Upper lobe of left lung (tissue), 6 donors: ENCODE measurements at regions not wholly inside any gene's neighbourhood (a gene's known extent, or its start where the extent isn't known, plus 50 kb on each side); places are given as distances from the start of the nearest gene placed in this dataset.

ENCODE experiments used
- ATAC-seq, 2 donors: fragments of 200-7000 bp; cut with Tn5 transposase; one replicate each; pipeline ENCODE4 v1.9.1; 2022; ENCODE audit warnings: mild to moderate bottlenecking in 2 of 2, moderate library complexity in 2 of 2; ENCODE audit not compliant: low FRiP score in 2 of 2
- DNase-seq, 2 donors: peaks; one replicate each; pipeline ENCODE4 v3.0.0-alpha.2; 2019 to 2020
- H3K27ac ChIP-seq, 4 donors: fragments of 200-600 bp; sonication (generic); one replicate each; pipeline ENCODE4 v1.5.1; 2016 to 2019
- H3K27me3 ChIP-seq, 4 donors: fragments of 200-600 bp; sonication (generic); one replicate each; pipeline ENCODE4 v1.5.1; 2017 to 2019
- H3K36me3 ChIP-seq, 4 donors: fragments of 200-600 bp; sonication (generic); one replicate each; pipeline ENCODE4 v1.5.1; 2016 to 2019
- H3K4me1 ChIP-seq, 4 donors: fragments of 200-600 bp; sonication (generic); one replicate each; pipeline ENCODE4 v1.5.1; 2018 to 2019
- H3K4me3 ChIP-seq, 4 donors: fragments of 200-600 bp; sonication (generic); one replicate each; pipeline ENCODE4 v1.5.1; 2017 to 2019; ENCODE audit warnings: mild to moderate bottlenecking in 2 of 4, moderate library complexity in 1 of 4
- H3K9me3 ChIP-seq, 4 donors: fragments of 200-600 bp; sonication (generic); one replicate each; pipeline ENCODE4 v1.5.1; 2018 to 2019
- EP300 ChIP-seq, 4 donors: sonication (generic); formaldehyde crosslinking; IDR thresholded peaks; one replicate each; pipeline ENCODE4 v1.5.1; 2017; ENCODE audit warnings: antibody characterized with exemption in 4 of 4, control low read depth in 2 of 4
- POLR2A ChIP-seq, 4 donors: fragments of 450-650 bp; IDR thresholded peaks; one replicate each; pipeline ENCODE4 v1.5.1; 2016 to 2017; ENCODE audit warnings: antibody characterized with exemption in 4 of 4, mild to moderate bottlenecking in 2 of 4
- POLR2AphosphoS5 ChIP-seq, 2 donors: sonication (generic); formaldehyde crosslinking; IDR thresholded peaks; one replicate each; pipeline ENCODE4 v1.5.1; 2017; ENCODE audit warnings: antibody characterized with exemption in 2 of 2
- WGBS, 2 donors: methylation state at CpG; one replicate each; pipeline ENCODE4 v1.1.5; 2017 to 2018; 5-methylcytosine and 5-hydroxymethylcytosine counted together
- TF ChIP-seq, protein P1 (sequence below), 6 experiments: fragments of 450-650 bp in 4 of 6; fragments of 200-600 bp in 2 of 6; sonication (generic) in 2 of 6; IDR thresholded peaks; one replicate each; pipeline ENCODE4 v1.5.1; 2016 to 2019; ENCODE audit warnings: antibody characterized with exemption in 6 of 6
- donor health status: DM: no; HTN: no; CAD: no; lungs with moderate emphysema.
- donor health status: DM: no; HTN: yes; CAD: no; lungs with severe emphysema.

DNA sequence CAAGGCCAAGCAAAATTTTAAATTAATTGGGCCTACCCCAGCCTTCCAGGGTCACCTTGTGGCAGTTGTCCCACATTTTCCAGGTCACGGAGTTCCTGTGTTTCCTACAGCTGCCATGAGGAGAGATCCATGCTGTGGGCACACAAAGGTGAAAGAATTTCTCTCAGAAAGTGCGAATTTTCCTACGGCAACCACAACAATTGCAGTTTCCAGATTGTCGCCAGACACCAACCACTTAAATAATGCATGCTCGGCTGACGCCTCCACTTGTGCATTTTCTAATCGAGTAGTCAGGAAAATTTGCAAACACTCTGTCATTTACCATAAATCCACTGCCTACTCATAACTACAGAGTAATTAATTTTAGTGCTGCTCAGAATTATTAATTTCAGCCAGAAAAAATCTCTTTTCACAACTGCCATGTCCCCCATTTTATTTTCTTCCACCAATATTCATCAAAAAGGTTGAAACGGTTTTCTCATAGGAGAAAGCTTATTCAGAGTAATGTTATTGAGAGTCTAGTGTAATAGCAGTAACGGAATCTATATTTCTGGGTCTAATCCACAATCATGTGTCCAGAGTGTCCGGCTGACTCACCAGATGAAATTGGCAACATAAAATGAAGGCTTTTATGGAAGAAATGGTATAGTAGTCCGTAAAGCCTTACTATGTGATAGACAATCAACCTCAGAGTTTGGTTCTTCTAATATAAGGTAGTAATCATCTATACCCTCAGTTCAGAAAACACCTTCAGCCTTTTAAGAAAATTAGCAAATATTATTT is 389.8 kb downstream of the NR2F1-AS1 start:
- ATAC-seq: no peak
- Histone ChIP-seq H3K27ac (no peak overlapping the region), H3K9me3 (no peaks in the 10 kb centered on the region), H3K4me1 (peaks cover 0 to 6% (median 0%) of the 10 kb centered on the region in 4 donors), H3K36me3 (no peaks in the 10 kb centered on the region), H3K27me3 (no peaks in the 10 kb centered on the region), H3K4me3 (no peak overlapping the region)
- TF ChIP-seq POLR2AphosphoS5 (IDR thresholded peaks at IDR 0.05) (no peak), POLR2A (IDR thresholded peaks at IDR 0.05) (no peak), EP300 (IDR thresholded peaks at IDR 0.05) (no peak)
- TF ChIP-seq, protein P1, sequence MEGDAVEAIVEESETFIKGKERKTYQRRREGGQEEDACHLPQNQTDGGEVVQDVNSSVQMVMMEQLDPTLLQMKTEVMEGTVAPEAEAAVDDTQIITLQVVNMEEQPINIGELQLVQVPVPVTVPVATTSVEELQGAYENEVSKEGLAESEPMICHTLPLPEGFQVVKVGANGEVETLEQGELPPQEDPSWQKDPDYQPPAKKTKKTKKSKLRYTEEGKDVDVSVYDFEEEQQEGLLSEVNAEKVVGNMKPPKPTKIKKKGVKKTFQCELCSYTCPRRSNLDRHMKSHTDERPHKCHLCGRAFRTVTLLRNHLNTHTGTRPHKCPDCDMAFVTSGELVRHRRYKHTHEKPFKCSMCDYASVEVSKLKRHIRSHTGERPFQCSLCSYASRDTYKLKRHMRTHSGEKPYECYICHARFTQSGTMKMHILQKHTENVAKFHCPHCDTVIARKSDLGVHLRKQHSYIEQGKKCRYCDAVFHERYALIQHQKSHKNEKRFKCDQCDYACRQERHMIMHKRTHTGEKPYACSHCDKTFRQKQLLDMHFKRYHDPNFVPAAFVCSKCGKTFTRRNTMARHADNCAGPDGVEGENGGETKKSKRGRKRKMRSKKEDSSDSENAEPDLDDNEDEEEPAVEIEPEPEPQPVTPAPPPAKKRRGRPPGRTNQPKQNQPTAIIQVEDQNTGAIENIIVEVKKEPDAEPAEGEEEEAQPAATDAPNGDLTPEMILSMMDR (IDR thresholded peaks at IDR 0.05): no peak
- DNase-seq: no peak
- WGBS, 2 donors: 89 to 91% methylated on average over 11 of the region's 11 CpGs

DNA sequence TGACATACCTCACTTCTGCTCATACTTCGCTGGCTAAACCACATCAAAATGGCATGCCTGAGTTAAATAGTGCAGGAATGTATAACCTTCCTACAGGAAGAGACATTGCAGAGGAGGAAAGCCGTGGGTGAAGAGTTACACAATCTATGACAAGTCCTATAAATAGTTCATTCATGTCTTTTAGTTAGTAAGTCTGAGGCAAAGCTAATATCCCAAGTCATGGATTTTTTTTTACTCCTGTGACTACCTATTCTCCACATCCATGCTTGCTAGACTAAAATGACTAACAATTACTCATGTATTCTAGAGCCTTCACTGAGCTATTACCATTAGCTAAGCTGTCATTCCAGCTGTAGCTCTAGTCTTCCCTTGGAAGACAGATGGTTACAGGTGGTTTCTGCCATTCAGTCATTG is 391.3 kb downstream of the NR2F1-AS1 start:
- WGBS, 2 donors: 56 to 58% methylated on average over 2 of the region's 2 CpGs
- H3K27me3 ChIP-seq: no peaks in the 10 kb centered on the region
- no peaks in the 10 kb centered on the region for H3K36me3 ChIP-seq
- no peak for TF ChIP-seq POLR2A (IDR thresholded peaks at IDR 0.05)
- TF ChIP-seq EP300 (IDR thresholded peaks at IDR 0.05): no peak
- no peak for TF ChIP-seq POLR2AphosphoS5 (IDR thresholded peaks at IDR 0.05)
- TF ChIP-seq, protein P1 (IDR thresholded peaks at IDR 0.05): no peak
- H3K27ac ChIP-seq: no peak overlapping the region
- peaks cover 0 to 6% (median 0%) of the 10 kb centered on the region in 4 donors for H3K4me1 ChIP-seq
- H3K9me3 ChIP-seq: no peaks in the 10 kb centered on the region
- ATAC-seq: no peak
- no peak overlapping the region for H3K4me3 ChIP-seq
- no peak for DNase-seq

DNA sequence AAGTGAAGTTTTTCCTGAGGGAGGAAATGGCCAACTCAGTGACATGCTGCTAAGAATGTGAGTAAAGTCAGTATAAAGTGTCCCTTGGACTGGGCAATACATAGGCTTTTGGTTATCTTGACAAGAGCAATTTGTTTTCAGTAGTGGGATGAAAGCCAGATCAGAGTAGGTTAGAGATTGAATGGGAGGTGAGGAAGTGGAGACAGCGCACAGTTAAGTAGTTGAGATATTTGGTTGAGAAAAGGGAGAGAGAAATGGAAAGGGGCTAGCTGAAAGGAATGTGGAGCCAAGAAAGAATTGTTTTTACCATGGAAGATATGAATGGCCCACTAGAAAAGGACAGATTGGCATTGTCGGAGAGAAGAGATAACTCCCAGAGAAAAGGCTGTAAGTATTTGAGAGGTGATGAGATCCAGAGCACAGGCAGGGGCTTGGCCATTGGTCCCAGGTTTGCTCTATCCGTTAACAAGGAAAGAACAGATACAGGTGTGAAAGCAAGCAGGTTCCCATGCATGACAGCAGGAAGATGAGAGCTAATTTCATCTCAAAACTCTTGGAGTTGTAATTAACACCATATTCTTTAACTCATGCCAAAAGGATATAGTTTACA is 392.0 kb downstream of the NR2F1-AS1 start:
- Histone ChIP-seq H3K27me3 (no peaks in the 10 kb centered on the region), H3K36me3 (no peaks in the 10 kb centered on the region), H3K9me3 (no peaks in the 10 kb centered on the region), H3K27ac (no peak overlapping the region), H3K4me3 (no peak overlapping the region), H3K4me1 (peaks cover 0 to 6% (median 0%) of the 10 kb centered on the region in 4 donors)
- no peak for ATAC-seq
- TF ChIP-seq, protein P1 (IDR thresholded peaks at IDR 0.05): no peak
- TF ChIP-seq POLR2A (IDR thresholded peaks at IDR 0.05) (no peak), POLR2AphosphoS5 (IDR thresholded peaks at IDR 0.05) (no peak), EP300 (IDR thresholded peaks at IDR 0.05) (no peak)
- no peak for DNase-seq
- 82 to 85% methylated on average over 3 of the region's 3 CpGs for WGBS, 2 donors

DNA sequence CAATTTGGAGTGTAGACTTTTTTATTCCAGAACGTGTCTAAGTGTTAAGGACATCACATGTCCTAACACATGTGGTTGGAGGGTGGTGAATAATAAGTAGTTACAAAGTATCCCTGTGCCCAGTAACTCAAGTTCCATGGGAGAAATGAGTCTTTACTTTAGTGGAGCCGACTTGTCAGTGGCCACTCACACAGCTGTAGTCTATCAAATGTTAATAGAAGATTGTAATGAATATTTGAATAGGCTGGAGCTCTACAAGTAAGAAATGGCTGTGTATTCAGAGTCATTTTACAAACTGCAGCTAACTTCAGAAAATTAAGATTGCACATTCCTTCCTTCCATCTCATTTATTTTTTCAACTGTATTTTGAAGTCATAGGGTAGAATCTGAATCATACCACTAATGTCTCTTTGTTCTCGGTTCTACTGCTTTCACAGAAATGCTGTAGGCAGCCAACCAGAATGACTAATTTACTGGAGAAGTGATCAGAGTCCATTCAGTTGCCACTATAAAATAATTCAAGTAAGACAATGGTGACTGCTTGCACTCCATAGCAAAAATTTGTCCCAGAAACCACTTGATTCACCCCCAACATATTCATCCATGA is 394.8 kb downstream of the NR2F1-AS1 start:
- Histone ChIP-seq H3K27ac (no peak overlapping the region), H3K4me3 (no peak overlapping the region), H3K9me3 (no peaks in the 10 kb centered on the region), H3K4me1 (no peaks in the 10 kb centered on the region), H3K36me3 (no peaks in the 10 kb centered on the region), H3K27me3 (no peaks in the 10 kb centered on the region)
- peak in 1 of 2 donors; percentile 52 for ATAC-seq
- no peak for DNase-seq
- TF ChIP-seq POLR2A (IDR thresholded peaks at IDR 0.05): no peak
- no peak for TF ChIP-seq EP300 (IDR thresholded peaks at IDR 0.05)
- TF ChIP-seq, protein P1 (IDR thresholded peaks at IDR 0.05): no peak
- no peak for TF ChIP-seq POLR2AphosphoS5 (IDR thresholded peaks at IDR 0.05)
- WGBS, 2 donors: 63 to 65% methylated on average over 3 of the region's 3 CpGs
